ENCODE measurements at regions not wholly inside any gene's neighbourhood (a gene's known extent, or its start where the extent isn't known, plus 50 kb on each side); places are given as distances from the start of the nearest gene placed in this dataset.
"Not testable (repeated sequence)": the region's sequence is repeated elsewhere in the genome, so short reads cannot be mapped to it uniquely, and the experiment has no call there.

DNA sequence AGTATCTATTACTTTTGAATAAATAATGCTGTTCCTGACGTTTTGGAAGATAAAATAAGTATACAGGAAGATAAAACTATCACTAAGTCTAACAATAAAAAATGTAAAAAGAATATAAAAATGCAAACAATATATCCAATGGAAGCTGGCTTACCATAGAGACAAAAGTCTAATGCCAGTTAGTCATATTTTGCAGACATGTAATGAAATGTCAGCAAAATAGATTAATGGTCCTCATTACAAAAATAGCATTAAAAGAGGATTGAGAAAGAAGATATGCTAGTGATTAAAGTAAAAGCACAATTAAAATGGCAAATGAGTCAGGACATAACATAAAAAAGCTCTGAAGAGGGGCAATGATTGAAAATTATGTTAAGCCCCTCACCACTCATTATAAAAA, 265.0 kb downstream of the MMUT start:
- H2AFZ ChIP-seq (ENCODE audit: control insufficient read depth, low read depth, low read length) = no peak overlapping the region
- no peaks in the 10 kb centered on the region for H3K4me1 ChIP-seq (ENCODE audit: control insufficient read depth, insufficient read depth, low read length)
- H3K27ac ChIP-seq (ENCODE audit: control insufficient read depth, insufficient read depth) = no peak overlapping the region
- POLR2A ChIA-PET = no interaction called here
- BruUV-seq (replicated peaks) = no TSS peak
- RAD21 ChIA-PET (ENCODE audit: unreplicated experiment) = no interaction called here
- H3K79me2 ChIP-seq (ENCODE audit: control insufficient read depth, insufficient read depth, low read length) = no peaks in the 10 kb centered on the region
- CTCF ChIA-PET = no interaction called here
- in situ Hi-C loops (cut with MboI) (no loop called here), intact Hi-C loops (cut with micrococcal nuclease; ENCODE audit: unreplicated experiment) (no loop called here)
- WGBS (ENCODE audit: insufficient coverage, insufficient replicate concordance, low lambda C conversion rate, missing lambda C conversion rate) = 0% methylated on average over 1 of the region's 1 CpG
- no peaks in the 10 kb centered on the region for H3K27me3 ChIP-seq (replicated peaks in 1 of 2; ENCODE audit: control insufficient read depth in 2 of 2, insufficient read depth in 2 of 2, low read length in 1 of 2)
- no peak for FAIRE-seq
- H4K20me1 ChIP-seq (ENCODE audit: control insufficient read depth, insufficient read depth) = no peaks in the 10 kb centered on the region
- no peaks in the 10 kb centered on the region for H3K36me3 ChIP-seq (ENCODE audit: control insufficient read depth in 2 of 2, insufficient read depth in 2 of 2, low read length in 1 of 2)
- no peak for ATAC-seq
- TF ChIP-seq SPI1 (IDR thresholded peaks at IDR 0.05; ENCODE audit: borderline replicate concordance, insufficient read depth, low read depth, low read length) (no peak), SMAD1 (IDR thresholded peaks at IDR 0.05; ENCODE audit: low read depth, partially characterized antibody) (no peak), ASH2L (IDR thresholded peaks at IDR 0.05; ENCODE audit: borderline replicate concordance, low read depth) (no peak), CHD2 (IDR thresholded peaks at IDR 0.05; ENCODE audit: borderline replicate concordance, low read depth, low read length) (no peak)
- TF ChIP-seq, protein P1, sequence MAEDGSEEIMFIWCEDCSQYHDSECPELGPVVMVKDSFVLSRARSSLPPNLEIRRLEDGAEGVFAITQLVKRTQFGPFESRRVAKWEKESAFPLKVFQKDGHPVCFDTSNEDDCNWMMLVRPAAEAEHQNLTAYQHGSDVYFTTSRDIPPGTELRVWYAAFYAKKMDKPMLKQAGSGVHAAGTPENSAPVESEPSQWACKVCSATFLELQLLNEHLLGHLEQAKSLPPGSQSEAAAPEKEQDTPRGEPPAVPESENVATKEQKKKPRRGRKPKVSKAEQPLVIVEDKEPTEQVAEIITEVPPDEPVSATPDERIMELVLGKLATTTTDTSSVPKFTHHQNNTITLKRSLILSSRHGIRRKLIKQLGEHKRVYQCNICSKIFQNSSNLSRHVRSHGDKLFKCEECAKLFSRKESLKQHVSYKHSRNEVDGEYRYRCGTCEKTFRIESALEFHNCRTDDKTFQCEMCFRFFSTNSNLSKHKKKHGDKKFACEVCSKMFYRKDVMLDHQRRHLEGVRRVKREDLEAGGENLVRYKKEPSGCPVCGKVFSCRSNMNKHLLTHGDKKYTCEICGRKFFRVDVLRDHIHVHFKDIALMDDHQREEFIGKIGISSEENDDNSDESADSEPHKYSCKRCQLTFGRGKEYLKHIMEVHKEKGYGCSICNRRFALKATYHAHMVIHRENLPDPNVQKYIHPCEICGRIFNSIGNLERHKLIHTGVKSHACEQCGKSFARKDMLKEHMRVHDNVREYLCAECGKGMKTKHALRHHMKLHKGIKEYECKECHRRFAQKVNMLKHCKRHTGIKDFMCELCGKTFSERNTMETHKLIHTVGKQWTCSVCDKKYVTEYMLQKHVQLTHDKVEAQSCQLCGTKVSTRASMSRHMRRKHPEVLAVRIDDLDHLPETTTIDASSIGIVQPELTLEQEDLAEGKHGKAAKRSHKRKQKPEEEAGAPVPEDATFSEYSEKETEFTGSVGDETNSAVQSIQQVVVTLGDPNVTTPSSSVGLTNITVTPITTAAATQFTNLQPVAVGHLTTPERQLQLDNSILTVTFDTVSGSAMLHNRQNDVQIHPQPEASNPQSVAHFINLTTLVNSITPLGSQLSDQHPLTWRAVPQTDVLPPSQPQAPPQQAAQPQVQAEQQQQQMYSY (CRISPR knock-in tag; IDR thresholded peaks at IDR 0.05) = no peak
- TF ChIP-seq, protein P2, sequence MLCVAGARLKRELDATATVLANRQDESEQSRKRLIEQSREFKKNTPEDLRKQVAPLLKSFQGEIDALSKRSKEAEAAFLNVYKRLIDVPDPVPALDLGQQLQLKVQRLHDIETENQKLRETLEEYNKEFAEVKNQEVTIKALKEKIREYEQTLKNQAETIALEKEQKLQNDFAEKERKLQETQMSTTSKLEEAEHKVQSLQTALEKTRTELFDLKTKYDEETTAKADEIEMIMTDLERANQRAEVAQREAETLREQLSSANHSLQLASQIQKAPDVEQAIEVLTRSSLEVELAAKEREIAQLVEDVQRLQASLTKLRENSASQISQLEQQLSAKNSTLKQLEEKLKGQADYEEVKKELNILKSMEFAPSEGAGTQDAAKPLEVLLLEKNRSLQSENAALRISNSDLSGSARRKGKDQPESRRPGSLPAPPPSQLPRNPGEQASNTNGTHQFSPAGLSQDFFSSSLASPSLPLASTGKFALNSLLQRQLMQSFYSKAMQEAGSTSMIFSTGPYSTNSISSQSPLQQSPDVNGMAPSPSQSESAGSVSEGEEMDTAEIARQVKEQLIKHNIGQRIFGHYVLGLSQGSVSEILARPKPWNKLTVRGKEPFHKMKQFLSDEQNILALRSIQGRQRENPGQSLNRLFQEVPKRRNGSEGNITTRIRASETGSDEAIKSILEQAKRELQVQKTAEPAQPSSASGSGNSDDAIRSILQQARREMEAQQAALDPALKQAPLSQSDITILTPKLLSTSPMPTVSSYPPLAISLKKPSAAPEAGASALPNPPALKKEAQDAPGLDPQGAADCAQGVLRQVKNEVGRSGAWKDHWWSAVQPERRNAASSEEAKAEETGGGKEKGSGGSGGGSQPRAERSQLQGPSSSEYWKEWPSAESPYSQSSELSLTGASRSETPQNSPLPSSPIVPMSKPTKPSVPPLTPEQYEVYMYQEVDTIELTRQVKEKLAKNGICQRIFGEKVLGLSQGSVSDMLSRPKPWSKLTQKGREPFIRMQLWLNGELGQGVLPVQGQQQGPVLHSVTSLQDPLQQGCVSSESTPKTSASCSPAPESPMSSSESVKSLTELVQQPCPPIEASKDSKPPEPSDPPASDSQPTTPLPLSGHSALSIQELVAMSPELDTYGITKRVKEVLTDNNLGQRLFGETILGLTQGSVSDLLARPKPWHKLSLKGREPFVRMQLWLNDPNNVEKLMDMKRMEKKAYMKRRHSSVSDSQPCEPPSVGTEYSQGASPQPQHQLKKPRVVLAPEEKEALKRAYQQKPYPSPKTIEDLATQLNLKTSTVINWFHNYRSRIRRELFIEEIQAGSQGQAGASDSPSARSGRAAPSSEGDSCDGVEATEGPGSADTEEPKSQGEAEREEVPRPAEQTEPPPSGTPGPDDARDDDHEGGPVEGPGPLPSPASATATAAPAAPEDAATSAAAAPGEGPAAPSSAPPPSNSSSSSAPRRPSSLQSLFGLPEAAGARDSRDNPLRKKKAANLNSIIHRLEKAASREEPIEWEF (IDR thresholded peaks at IDR 0.05; ENCODE audit: insufficient replicate concordance, low read depth, low read length) = no peak
- H3K9ac ChIP-seq (ENCODE audit: control insufficient read depth, insufficient read depth, low read length) = no peak overlapping the region
- no peak for DNase-seq (ENCODE audit: low read depth, low spot score)
- H3K4me2 ChIP-seq (ENCODE audit: control insufficient read depth, insufficient read depth) = no peak overlapping the region
- SMC1A ChIA-PET (ENCODE audit: uncharacterized antibody, unreplicated experiment) = no interaction called here
- H3K4me3 ChIP-seq = no peak overlapping the region
- no peaks in the 10 kb centered on the region for H3K9me3 ChIP-seq (replicated peaks; ENCODE audit: control insufficient read depth, insufficient read depth, low read length)

DNA sequence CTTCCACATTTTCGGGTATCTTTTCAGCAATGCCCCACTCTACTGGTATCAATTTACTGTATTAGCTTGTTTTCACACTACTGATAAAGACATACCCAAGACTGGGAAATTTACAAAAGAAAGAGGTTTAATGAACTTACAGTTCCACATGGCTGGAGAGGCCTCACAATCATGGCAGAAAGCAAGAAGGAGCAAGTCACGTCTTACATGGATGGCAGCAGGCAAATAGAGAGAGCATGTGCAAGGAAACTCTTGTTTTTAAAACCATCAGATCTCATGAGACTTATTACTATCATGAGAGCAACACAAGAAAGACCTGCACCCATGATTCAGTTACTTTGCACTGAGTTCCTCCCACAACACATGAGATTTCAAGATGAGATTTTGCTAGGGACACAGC, 300.7 kb downstream of the MMUT start:
- in situ Hi-C loops (cut with MboI); H3K4me1 ChIP-seq (ENCODE audit: control insufficient read depth, insufficient read depth, low read length); SMC1A ChIA-PET (ENCODE audit: uncharacterized antibody, unreplicated experiment); H3K79me2 ChIP-seq (ENCODE audit: control insufficient read depth, insufficient read depth, low read length); ATAC-seq; H3K27ac ChIP-seq (ENCODE audit: control insufficient read depth, insufficient read depth); FAIRE-seq; H2AFZ ChIP-seq (ENCODE audit: control insufficient read depth, low read depth, low read length); H3K36me3 ChIP-seq (ENCODE audit: control insufficient read depth in 2 of 2, insufficient read depth in 2 of 2, low read length in 1 of 2); H4K20me1 ChIP-seq (ENCODE audit: control insufficient read depth, insufficient read depth); BruUV-seq (replicated peaks); H3K4me2 ChIP-seq (ENCODE audit: control insufficient read depth, insufficient read depth); RAD21 ChIA-PET (ENCODE audit: unreplicated experiment); CTCF ChIA-PET; H3K27me3 ChIP-seq (replicated peaks in 1 of 2; ENCODE audit: control insufficient read depth in 2 of 2, insufficient read depth in 2 of 2, low read length in 1 of 2); H3K9ac ChIP-seq (ENCODE audit: control insufficient read depth, insufficient read depth, low read length); H3K9me3 ChIP-seq (replicated peaks; ENCODE audit: control insufficient read depth, insufficient read depth, low read length); intact Hi-C loops (cut with micrococcal nuclease; ENCODE audit: unreplicated experiment); H3K4me3 ChIP-seq; POLR2A ChIA-PET; DNase-seq (ENCODE audit: low read depth, low spot score): not testable (repeated sequence)
- WGBS (ENCODE audit: insufficient coverage, insufficient replicate concordance, low lambda C conversion rate, missing lambda C conversion rate) = 0% methylated on average over 2 of the region's 2 CpGs

Measured in GM12878 (cell line).